Activated T-cell treated with anti-CD3 and anti-CD28 coated beads, Interleukin-2, amount 50 U/mL, for 24 hours (primary cell): ENCODE measurements at regions not wholly inside any gene's neighbourhood (a gene's known extent, or its start where the extent isn't known, plus 50 kb on each side); places are given as distances from the start of the nearest gene placed in this dataset.

Experiments
- DNase-seq: peaks from one replicate; pipeline ENCODE4 v3.0.0-alpha.2; 2020
- H3K27ac Mint-ChIP-seq: 2 replicates; pipeline ENCODE4 v1.8.0; 2020; ENCODE audit warnings: mild to moderate bottlenecking, mixed read lengths
- H3K27me3 Mint-ChIP-seq: 2 replicates; pipeline ENCODE4 v1.8.0; 2020; ENCODE audit warnings: mixed read lengths
- H3K36me3 Mint-ChIP-seq: 2 replicates; pipeline ENCODE4 v1.8.0; 2020; ENCODE audit warnings: low read depth, mixed read lengths
- H3K4me1 Mint-ChIP-seq: 2 replicates; pipeline ENCODE4 v1.8.0; 2020; ENCODE audit warnings: low read depth, mixed read lengths
- H3K4me3 Mint-ChIP-seq: 2 replicates; pipeline ENCODE4 v1.8.0; 2020; ENCODE audit warnings: mild to moderate bottlenecking, moderate library complexity, mixed read lengths
- H3K9me3 Mint-ChIP-seq: 2 replicates; pipeline ENCODE4 v1.8.0; 2020; ENCODE audit warnings: mixed read lengths

GRCh38 chr14:51333901-51334521 lies 94.0 kb downstream of the TMX1 start:
- Mint-ChIP-seq H3K4me1 (peaks cover 2% of the 10 kb centered on the region), H3K27me3 (peaks cover 28% of the 10 kb centered on the region)
- DNase-seq, result no peak

GRCh38 chr14:51334566-51334965 lies 94.5 kb downstream of the TMX1 start:
- Mint-ChIP-seq H3K4me3 (no peak overlapping the region), H3K27me3 (peaks cover 25% of the 10 kb centered on the region), H3K4me1 (peaks cover 2% of the 10 kb centered on the region), H3K36me3 (no peaks in the 10 kb centered on the region), H3K9me3 (no peaks in the 10 kb centered on the region), H3K27ac (no peak overlapping the region)
- no peak for DNase-seq

More at GRCh38 chr14:51333901-51334521, 94.0 kb downstream of the TMX1 start:
- no peak overlapping the region for H3K27ac Mint-ChIP-seq
- H3K4me3 Mint-ChIP-seq, result no peak overlapping the region
- H3K36me3 Mint-ChIP-seq, result no peaks in the 10 kb centered on the region
- no peaks in the 10 kb centered on the region for H3K9me3 Mint-ChIP-seq

- H3K9me3 Mint-ChIP-seq, result no peaks in the 10 kb centered on the region
- peaks cover 2% of the 10 kb centered on the region for H3K4me1 Mint-ChIP-seq
- H3K4me3 Mint-ChIP-seq, result no peak overlapping the region
- DNase-seq, result no peak
- peaks cover 18% of the 10 kb centered on the region for H3K27me3 Mint-ChIP-seq
- H3K36me3 Mint-ChIP-seq, result no peaks in the 10 kb centered on the region
- no peak overlapping the region for H3K27ac Mint-ChIP-seq
Measured at GRCh38 chr14:51335531-51335930, 95.5 kb downstream of the TMX1 start.

GRCh38 chr14:51335961-51336723 lies 96.1 kb downstream of the TMX1 start:
- Mint-ChIP-seq H3K4me1 (peaks cover 2% of the 10 kb centered on the region), H3K36me3 (no peaks in the 10 kb centered on the region), H3K9me3 (no peaks in the 10 kb centered on the region), H3K27ac (no peak overlapping the region), H3K27me3 (peaks cover 14% of the 10 kb centered on the region), H3K4me3 (no peak overlapping the region)
- DNase-seq, result no peak

- Mint-ChIP-seq H3K27ac (no peak overlapping the region), H3K4me3 (no peak overlapping the region), H3K9me3 (no peaks in the 10 kb centered on the region), H3K4me1 (peaks cover 2% of the 10 kb centered on the region), H3K27me3 (peaks cover 12% of the 10 kb centered on the region), H3K36me3 (no peaks in the 10 kb centered on the region)
- DNase-seq, result no peak
Measured at GRCh38 chr14:51336734-51337133, 96.7 kb downstream of the TMX1 start.

- Mint-ChIP-seq H3K9me3 (no peaks in the 10 kb centered on the region), H3K4me3 (no peak overlapping the region), H3K36me3 (no peaks in the 10 kb centered on the region), H3K27ac (no peak overlapping the region), H3K4me1 (no peaks in the 10 kb centered on the region), H3K27me3 (peaks cover 8% of the 10 kb centered on the region)
- no peak for DNase-seq
Measured at GRCh38 chr14:51337520-51337919, 97.5 kb downstream of the TMX1 start.

GRCh38 chr14:51341338-51341737 lies 101.3 kb downstream of the TMX1 start:
- Mint-ChIP-seq H3K4me3 (no peak overlapping the region), H3K9me3 (no peaks in the 10 kb centered on the region), H3K27ac (no peak overlapping the region), H3K36me3 (no peaks in the 10 kb centered on the region), H3K4me1 (no peaks in the 10 kb centered on the region), H3K27me3 (no peaks in the 10 kb centered on the region)
- no peak for DNase-seq

GRCh38 chr14:51342226-51342625 lies 102.2 kb downstream of the TMX1 start:
- DNase-seq, result no peak
- Mint-ChIP-seq H3K27me3 (no peaks in the 10 kb centered on the region), H3K4me1 (no peaks in the 10 kb centered on the region), H3K9me3 (no peaks in the 10 kb centered on the region), H3K27ac (no peak overlapping the region), H3K4me3 (no peak overlapping the region), H3K36me3 (no peaks in the 10 kb centered on the region)

GRCh38 chr14:51351997-51352396 lies 112.0 kb downstream of the TMX1 start:
- H3K9me3 Mint-ChIP-seq, result no peaks in the 10 kb centered on the region

GRCh38 chr14:51353901-51354300 lies 113.9 kb downstream of the TMX1 start:
- Mint-ChIP-seq H3K36me3 (no peaks in the 10 kb centered on the region), H3K4me3 (no peak overlapping the region), H3K4me1 (no peaks in the 10 kb centered on the region), H3K27ac (no peak overlapping the region), H3K9me3 (no peaks in the 10 kb centered on the region), H3K27me3 (no peaks in the 10 kb centered on the region)
- no peak for DNase-seq

More at GRCh38 chr14:51351997-51352396, 112.0 kb downstream of the TMX1 start:
- DNase-seq, result no peak
- Mint-ChIP-seq H3K36me3 (no peaks in the 10 kb centered on the region), H3K4me1 (no peaks in the 10 kb centered on the region), H3K27ac (no peak overlapping the region), H3K4me3 (no peak overlapping the region), H3K27me3 (no peaks in the 10 kb centered on the region)

GRCh38 chr14:51354846-51355245 lies 114.8 kb downstream of the TMX1 start:
- H3K4me3 Mint-ChIP-seq, result no peak overlapping the region
- H3K27ac Mint-ChIP-seq, result no peak overlapping the region
- H3K36me3 Mint-ChIP-seq, result no peaks in the 10 kb centered on the region
- H3K4me1 Mint-ChIP-seq, result no peaks in the 10 kb centered on the region
- no peaks in the 10 kb centered on the region for H3K9me3 Mint-ChIP-seq
- no peak for DNase-seq
- no peaks in the 10 kb centered on the region for H3K27me3 Mint-ChIP-seq

- H3K4me3 Mint-ChIP-seq, result no peak overlapping the region
- no peaks in the 10 kb centered on the region for H3K9me3 Mint-ChIP-seq
- no peaks in the 10 kb centered on the region for H3K4me1 Mint-ChIP-seq
- H3K27ac Mint-ChIP-seq, result no peak overlapping the region
- H3K27me3 Mint-ChIP-seq, result peaks cover under 1% of the 10 kb centered on the region
- no peaks in the 10 kb centered on the region for H3K36me3 Mint-ChIP-seq
- DNase-seq, result no peak
Measured at GRCh38 chr14:51356381-51356780, 116.3 kb downstream of the TMX1 start.

- H3K9me3 Mint-ChIP-seq, result no peaks in the 10 kb centered on the region
- H3K27ac Mint-ChIP-seq, result no peak overlapping the region
- H3K4me3 Mint-ChIP-seq, result no peak overlapping the region
- H3K36me3 Mint-ChIP-seq, result no peaks in the 10 kb centered on the region
- no peak for DNase-seq
- H3K27me3 Mint-ChIP-seq, result peaks cover 5% of the 10 kb centered on the region
- H3K4me1 Mint-ChIP-seq, result no peaks in the 10 kb centered on the region
Measured at GRCh38 chr14:51357250-51357649, 117.2 kb downstream of the TMX1 start.

- no peak overlapping the region for H3K4me3 Mint-ChIP-seq
- no peaks in the 10 kb centered on the region for H3K9me3 Mint-ChIP-seq
Measured at GRCh38 chr14:51360592-51360991, 120.5 kb downstream of the TMX1 start.

GRCh38 chr14:51365241-51365965 lies 125.4 kb downstream of the TMX1 start:
- Mint-ChIP-seq H3K4me3 (no peak overlapping the region), H3K36me3 (no peaks in the 10 kb centered on the region), H3K9me3 (no peaks in the 10 kb centered on the region), H3K4me1 (no peaks in the 10 kb centered on the region), H3K27ac (no peak overlapping the region), H3K27me3 (peaks cover 13% of the 10 kb centered on the region)
- DNase-seq, result no peak

More at GRCh38 chr14:51360592-51360991, 120.5 kb downstream of the TMX1 start:
- Mint-ChIP-seq H3K27me3 (peaks cover 5% of the 10 kb centered on the region), H3K27ac (no peak overlapping the region), H3K4me1 (no peaks in the 10 kb centered on the region), H3K36me3 (no peaks in the 10 kb centered on the region)
- no peak for DNase-seq
